Tibial nerve (tissue), 4 donors: ENCODE measurements at regions not wholly inside any gene's neighbourhood (a gene's known extent, or its start where the extent isn't known, plus 50 kb on each side); places are given as distances from the start of the nearest gene placed in this dataset.

Experiments used
- DNase-seq, 2 donors: peaks; one replicate each; pipeline ENCODE4 v3.0.0-alpha.2; 2019; ENCODE audit warnings: low spot score in 2 of 2
- H3K27ac ChIP-seq, 4 donors: fragments of 200-600 bp; sonication (generic) in 3 of 4; one replicate each; pipeline ENCODE4 v1.5.1; 2017 to 2019; ENCODE audit warnings: mild to moderate bottlenecking in 1 of 4
- H3K27me3 ChIP-seq, 2 donors: fragments of 200-600 bp; sonication (generic) in 1 of 2; one replicate each; pipeline versions ENCODE4 v1.5.1 to v1.6.0; 2017 to 2019
- H3K36me3 ChIP-seq, 3 donors: fragments of 200-600 bp; sonication (generic); one replicate each; pipeline ENCODE4 v1.5.1; 2018 to 2019
- H3K4me1 ChIP-seq, 4 donors: fragments of 200-600 bp; sonication (generic) in 3 of 4; one replicate each; pipeline ENCODE4 v1.5.1; 2017 to 2019
- H3K4me3 ChIP-seq, 4 donors: fragments of 200-600 bp; sonication (generic) in 3 of 4; one replicate each; pipeline ENCODE4 v1.5.1; 2017 to 2019; ENCODE audit warnings: mild to moderate bottlenecking in 1 of 4, moderate library complexity in 1 of 4
- H3K9me3 ChIP-seq, 4 donors: fragments of 200-600 bp; sonication (generic) in 3 of 4; one replicate each; pipeline ENCODE4 v1.5.1; 2017 to 2019
- EP300 ChIP-seq, 2 donors: sonication (generic); formaldehyde crosslinking; IDR thresholded peaks; one replicate each; pipeline ENCODE4 v1.6.1; 2017; ENCODE audit warnings: antibody characterized with exemption in 2 of 2, mild to moderate bottlenecking in 1 of 2
- POLR2A ChIP-seq, 2 donors: fragments of 450-650 bp; IDR thresholded peaks; one replicate each; pipeline ENCODE4 v1.6.1; 2017; ENCODE audit warnings: antibody characterized with exemption in 2 of 2, mild to moderate bottlenecking in 2 of 2, moderate library complexity in 2 of 2
- WGBS, 2 donors: methylation state at CpG; one replicate each; pipeline ENCODE4 v1.1.5; 2018; 5-methylcytosine and 5-hydroxymethylcytosine counted together
- TF ChIP-seq, protein P1 (sequence below), 5 experiments: fragments of 200-600 bp in 3 of 5; fragments of 450-650 bp in 2 of 5; sonication (generic) in 3 of 5; IDR thresholded peaks; one replicate each; pipeline ENCODE4 v1.5.1; 2016 to 2019; ENCODE audit warnings: antibody characterized with exemption in 5 of 5, mild to moderate bottlenecking in 3 of 5, moderate library complexity in 2 of 5

- H3K4me3 ChIP-seq: no peak overlapping the region
- TF ChIP-seq, protein P1, sequence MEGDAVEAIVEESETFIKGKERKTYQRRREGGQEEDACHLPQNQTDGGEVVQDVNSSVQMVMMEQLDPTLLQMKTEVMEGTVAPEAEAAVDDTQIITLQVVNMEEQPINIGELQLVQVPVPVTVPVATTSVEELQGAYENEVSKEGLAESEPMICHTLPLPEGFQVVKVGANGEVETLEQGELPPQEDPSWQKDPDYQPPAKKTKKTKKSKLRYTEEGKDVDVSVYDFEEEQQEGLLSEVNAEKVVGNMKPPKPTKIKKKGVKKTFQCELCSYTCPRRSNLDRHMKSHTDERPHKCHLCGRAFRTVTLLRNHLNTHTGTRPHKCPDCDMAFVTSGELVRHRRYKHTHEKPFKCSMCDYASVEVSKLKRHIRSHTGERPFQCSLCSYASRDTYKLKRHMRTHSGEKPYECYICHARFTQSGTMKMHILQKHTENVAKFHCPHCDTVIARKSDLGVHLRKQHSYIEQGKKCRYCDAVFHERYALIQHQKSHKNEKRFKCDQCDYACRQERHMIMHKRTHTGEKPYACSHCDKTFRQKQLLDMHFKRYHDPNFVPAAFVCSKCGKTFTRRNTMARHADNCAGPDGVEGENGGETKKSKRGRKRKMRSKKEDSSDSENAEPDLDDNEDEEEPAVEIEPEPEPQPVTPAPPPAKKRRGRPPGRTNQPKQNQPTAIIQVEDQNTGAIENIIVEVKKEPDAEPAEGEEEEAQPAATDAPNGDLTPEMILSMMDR (IDR thresholded peaks at IDR 0.05): no peak
- TF ChIP-seq EP300 (IDR thresholded peaks at IDR 0.05): no peak
- TF ChIP-seq POLR2A (IDR thresholded peaks at IDR 0.05): no peak
- peaks cover 0 to 14% (median 3%) of the 10 kb centered on the region in 4 donors for H3K9me3 ChIP-seq
- 76 to 77% methylated on average over 9 of the region's 9 CpGs for WGBS, 2 donors
- H3K4me1 ChIP-seq: no peaks in the 10 kb centered on the region
- no peaks in the 10 kb centered on the region for H3K36me3 ChIP-seq
- DNase-seq: no peak
- H3K27me3 ChIP-seq: no peaks in the 10 kb centered on the region
- H3K27ac ChIP-seq: no peak overlapping the region
Measured at GRCh38 chr5:148897842-148898241, 71.4 kb downstream of the ADRB2 start.

DNA sequence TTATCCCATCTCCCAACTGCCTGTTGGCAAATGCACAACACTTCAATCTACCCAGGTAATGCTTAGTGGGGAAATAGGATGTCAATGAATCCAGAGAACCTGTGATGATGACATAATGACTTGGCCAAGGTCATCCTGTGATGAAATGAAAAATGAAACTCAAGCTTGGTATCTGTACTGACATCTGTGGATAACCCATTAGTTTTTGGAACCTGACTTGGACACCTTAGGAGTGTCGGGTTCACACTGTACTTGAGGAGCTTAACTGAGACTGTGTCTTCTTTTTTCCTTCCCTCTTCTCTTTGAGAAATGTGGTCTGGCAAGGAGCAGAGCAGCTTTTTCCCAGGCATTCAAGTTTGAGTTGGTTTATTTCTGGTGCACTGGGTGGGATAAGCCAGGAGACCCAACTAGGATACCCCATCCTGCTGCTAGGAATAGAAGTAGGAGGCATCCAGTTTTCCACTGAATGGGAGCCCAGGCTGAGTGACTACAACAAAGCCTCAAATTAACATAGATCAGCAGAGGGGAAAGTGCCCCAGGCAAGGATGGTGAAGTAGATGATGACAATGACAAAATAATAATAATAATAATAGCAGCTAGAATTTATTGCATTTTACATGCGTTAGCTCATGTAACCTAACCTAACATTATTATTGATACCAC, 72.1 kb downstream of the ADRB2 start:
- Histone ChIP-seq H3K36me3 (no peaks in the 10 kb centered on the region), H3K27me3 (no peaks in the 10 kb centered on the region), H3K27ac (no peak overlapping the region), H3K4me3 (no peak overlapping the region), H3K4me1 (no peaks in the 10 kb centered on the region), H3K9me3 (peaks cover 0 to 8% (median 3%) of the 10 kb centered on the region in 4 donors)
- 85 to 89% methylated on average over 2 of the region's 2 CpGs for WGBS, 2 donors
- TF ChIP-seq, protein P1 (IDR thresholded peaks at IDR 0.05): no peak
- DNase-seq: no peak

- TF ChIP-seq EP300 (IDR thresholded peaks at IDR 0.05) (no peak), POLR2A (IDR thresholded peaks at IDR 0.05) (no peak)
- TF ChIP-seq, protein P1 (IDR thresholded peaks at IDR 0.05): no peak
- H3K27ac ChIP-seq: no peak overlapping the region
- no peak for DNase-seq
- H3K4me1 ChIP-seq: no peaks in the 10 kb centered on the region
- no peaks in the 10 kb centered on the region for H3K36me3 ChIP-seq
- WGBS, 2 donors: 86 to 90% methylated on average over 3 of the region's 3 CpGs
- H3K27me3 ChIP-seq: no peaks in the 10 kb centered on the region
- H3K4me3 ChIP-seq: no peak overlapping the region
- no peaks in the 10 kb centered on the region for H3K9me3 ChIP-seq
Measured at GRCh38 chr5:148899993-148900392, 73.6 kb downstream of the ADRB2 start.

DNA sequence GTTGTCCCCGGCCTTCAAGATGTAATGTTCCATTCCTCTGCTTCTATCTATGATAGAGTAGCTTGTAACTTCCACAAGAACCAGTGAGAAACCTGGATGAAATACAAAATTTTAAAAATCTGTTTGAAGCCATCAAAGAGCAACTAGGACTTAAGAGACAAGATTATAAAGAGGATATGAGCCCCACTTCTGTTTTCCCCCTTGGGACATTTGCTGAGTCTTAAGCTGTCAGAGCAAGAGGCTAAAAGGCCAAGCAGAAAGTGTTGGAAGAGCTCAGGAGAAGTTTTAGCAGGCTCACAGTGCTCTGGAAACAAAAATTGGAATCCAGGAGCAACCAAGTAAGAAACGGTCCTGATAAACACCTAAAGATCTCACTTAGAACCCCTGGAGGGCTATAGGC, 76.1 kb downstream of the ADRB2 start:
- WGBS, 2 donors: 74 to 80% methylated on average over 2 of the region's 2 CpGs

GRCh38 chr5:148903587-148903986, 77.2 kb downstream of the ADRB2 start:
- no peak for TF ChIP-seq POLR2A (IDR thresholded peaks at IDR 0.05)
- TF ChIP-seq, protein P1 (IDR thresholded peaks at IDR 0.05): no peak
- no peak for TF ChIP-seq EP300 (IDR thresholded peaks at IDR 0.05)
- no peaks in the 10 kb centered on the region for H3K9me3 ChIP-seq
- no peak overlapping the region for H3K4me3 ChIP-seq
- H3K27me3 ChIP-seq: no peaks in the 10 kb centered on the region
- H3K27ac ChIP-seq: no peak overlapping the region
- DNase-seq: no peak
- peaks cover 0 to 1% (median 0%) of the 10 kb centered on the region in 4 donors for H3K4me1 ChIP-seq
- WGBS, 2 donors: 92 to 100% methylated on average over 2 of the region's 2 CpGs
- no peaks in the 10 kb centered on the region for H3K36me3 ChIP-seq

More for the DNA sequence above, 76.1 kb downstream of the ADRB2 start:
- no peaks in the 10 kb centered on the region for H3K36me3 ChIP-seq
- H3K9me3 ChIP-seq: no peaks in the 10 kb centered on the region
- no peaks in the 10 kb centered on the region for H3K4me1 ChIP-seq
- no peak for DNase-seq
- no peak overlapping the region for H3K4me3 ChIP-seq
- TF ChIP-seq EP300 (IDR thresholded peaks at IDR 0.05) (no peak), POLR2A (IDR thresholded peaks at IDR 0.05) (no peak)
- TF ChIP-seq, protein P1 (IDR thresholded peaks at IDR 0.05): no peak
- H3K27ac ChIP-seq: no peak overlapping the region
- H3K27me3 ChIP-seq: no peaks in the 10 kb centered on the region
